Ascending aorta (tissue), 2 donors: ENCODE measurements at regions not wholly inside any gene's neighbourhood (a gene's known extent, or its start where the extent isn't known, plus 50 kb on each side); places are given as distances from the start of the nearest gene placed in this dataset.

Experiments used
- DNase-seq, 2 donors: peaks; one replicate each; pipeline ENCODE4 v3.0.0-alpha.2; 2019; ENCODE audit warnings: low spot score in 2 of 2
- H3K27ac ChIP-seq, 2 donors: fragments of 200-600 bp; sonication (generic); one replicate each; pipeline ENCODE4 v1.5.1; 2016 to 2017; ENCODE audit warnings: mild to moderate bottlenecking in 1 of 2
- H3K27me3 ChIP-seq: fragments of 200-600 bp; sonication (generic); one replicate; pipeline ENCODE4 v1.5.1; 2017
- H3K36me3 ChIP-seq, 2 donors: fragments of 200-600 bp; sonication (generic); one replicate each; pipeline ENCODE4 v1.5.1; 2016
- H3K4me1 ChIP-seq, 2 donors: fragments of 200-600 bp; sonication (generic); one replicate each; pipeline ENCODE4 v1.5.1; 2016 to 2017; ENCODE audit warnings: mild to moderate bottlenecking in 1 of 2
- H3K4me3 ChIP-seq, 2 donors: fragments of 200-600 bp; sonication (generic); one replicate each; pipeline ENCODE4 v1.5.1; 2016 to 2017; ENCODE audit warnings: mild to moderate bottlenecking in 1 of 2
- H3K9me3 ChIP-seq, 2 donors: fragments of 200-600 bp; sonication (generic); one replicate each; pipeline ENCODE4 v1.5.1; 2016
- intact Hi-C: fragments of 100-400 bp; cut with DNase I; formaldehyde crosslinking; loops from one replicate; pipeline ENCODE4 v1.15.1; 2023
- TF ChIP-seq, protein P1 (sequence below), 3 experiments: fragments of 200-600 bp in 2 of 3; fragments of 450-650 bp in 1 of 3; sonication (generic) in 2 of 3; IDR thresholded peaks; one replicate each; pipeline ENCODE4 v1.5.1; 2016 to 2019; ENCODE audit warnings: antibody characterized with exemption in 3 of 3, mild to moderate bottlenecking in 1 of 3, moderate library complexity in 1 of 3

DNA sequence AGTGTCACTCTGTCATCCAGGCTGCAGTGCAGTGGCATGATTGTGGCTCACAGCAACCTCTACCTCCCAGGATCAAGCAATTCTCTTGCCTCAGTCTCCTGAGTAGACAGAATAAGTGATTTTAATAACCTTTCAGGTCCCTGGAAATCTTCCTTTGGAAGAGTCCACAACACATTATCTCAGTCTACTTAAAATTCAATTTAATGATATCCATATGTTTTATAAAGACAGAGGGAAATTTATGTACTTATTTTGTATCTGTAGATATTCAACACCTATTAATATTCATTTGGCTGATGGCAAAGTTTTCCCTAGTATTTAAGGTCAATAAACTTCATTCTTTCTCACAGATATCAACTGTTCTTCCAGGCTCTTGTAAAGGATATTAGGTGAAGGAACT is 881.4 kb upstream of the GJE1 start:
- TF ChIP-seq, protein P1, sequence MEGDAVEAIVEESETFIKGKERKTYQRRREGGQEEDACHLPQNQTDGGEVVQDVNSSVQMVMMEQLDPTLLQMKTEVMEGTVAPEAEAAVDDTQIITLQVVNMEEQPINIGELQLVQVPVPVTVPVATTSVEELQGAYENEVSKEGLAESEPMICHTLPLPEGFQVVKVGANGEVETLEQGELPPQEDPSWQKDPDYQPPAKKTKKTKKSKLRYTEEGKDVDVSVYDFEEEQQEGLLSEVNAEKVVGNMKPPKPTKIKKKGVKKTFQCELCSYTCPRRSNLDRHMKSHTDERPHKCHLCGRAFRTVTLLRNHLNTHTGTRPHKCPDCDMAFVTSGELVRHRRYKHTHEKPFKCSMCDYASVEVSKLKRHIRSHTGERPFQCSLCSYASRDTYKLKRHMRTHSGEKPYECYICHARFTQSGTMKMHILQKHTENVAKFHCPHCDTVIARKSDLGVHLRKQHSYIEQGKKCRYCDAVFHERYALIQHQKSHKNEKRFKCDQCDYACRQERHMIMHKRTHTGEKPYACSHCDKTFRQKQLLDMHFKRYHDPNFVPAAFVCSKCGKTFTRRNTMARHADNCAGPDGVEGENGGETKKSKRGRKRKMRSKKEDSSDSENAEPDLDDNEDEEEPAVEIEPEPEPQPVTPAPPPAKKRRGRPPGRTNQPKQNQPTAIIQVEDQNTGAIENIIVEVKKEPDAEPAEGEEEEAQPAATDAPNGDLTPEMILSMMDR (IDR thresholded peaks at IDR 0.05) = no peak
- Histone ChIP-seq H3K27ac (no peak overlapping the region), H3K4me1 (peaks cover 0 to 3% of the 10 kb centered on the region in 2 donors), H3K4me3 (no peak overlapping the region), H3K9me3 (no peaks in the 10 kb centered on the region), H3K27me3 (no peaks in the 10 kb centered on the region), H3K36me3 (no peaks in the 10 kb centered on the region)
- intact Hi-C loops = no loop called here
- DNase-seq = no peak

- no peaks in the 10 kb centered on the region for H3K36me3 ChIP-seq
- no peak overlapping the region for H3K4me3 ChIP-seq
- intact Hi-C loops = no loop called here
- H3K27ac ChIP-seq = peak overlapping the region in 1 of 2 donors; percentile 30
- DNase-seq = no peak
- H3K4me1 ChIP-seq = no peaks in the 10 kb centered on the region
- H3K9me3 ChIP-seq = no peaks in the 10 kb centered on the region
- TF ChIP-seq, protein P1 (IDR thresholded peaks at IDR 0.05) = no peak
- H3K27me3 ChIP-seq = no peaks in the 10 kb centered on the region
Observed at GRCh38 chr6:141248021-141248799, 884.5 kb upstream of the GJE1 start.

GRCh38 chr6:141244366-141244765 is 888.4 kb upstream of the GJE1 start:
- no peaks in the 10 kb centered on the region for H3K4me1 ChIP-seq
- no peaks in the 10 kb centered on the region for H3K27me3 ChIP-seq
- H3K27ac ChIP-seq = no peak overlapping the region
- intact Hi-C loops = no loop called here
- TF ChIP-seq, protein P1 (IDR thresholded peaks at IDR 0.05) = no peak
- no peak overlapping the region for H3K4me3 ChIP-seq
- no peaks in the 10 kb centered on the region for H3K36me3 ChIP-seq
- no peaks in the 10 kb centered on the region for H3K9me3 ChIP-seq
- DNase-seq = no peak

DNA sequence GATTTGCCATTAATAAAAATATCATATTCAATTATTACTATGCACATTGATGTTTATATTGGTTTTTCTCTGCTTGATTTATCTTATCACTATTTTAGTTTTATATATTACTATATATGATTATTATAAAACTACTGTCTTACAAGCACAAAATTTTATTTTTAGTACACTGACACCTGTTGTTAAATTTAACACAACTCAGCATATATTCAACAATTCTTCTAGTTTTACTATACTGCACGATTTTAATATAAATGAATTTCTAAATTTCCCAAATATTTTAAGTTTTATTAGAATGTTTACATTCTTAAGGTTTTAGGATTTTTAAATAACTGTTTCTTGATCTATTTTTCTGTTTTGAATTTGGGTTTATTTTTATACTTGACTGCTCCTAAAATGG is 889.8 kb upstream of the GJE1 start:
- Histone ChIP-seq H3K27ac (no peak overlapping the region), H3K4me3 (no peak overlapping the region), H3K4me1 (no peaks in the 10 kb centered on the region), H3K36me3 (no peaks in the 10 kb centered on the region), H3K27me3 (no peaks in the 10 kb centered on the region), H3K9me3 (no peaks in the 10 kb centered on the region)
- intact Hi-C loops = no loop called here
- TF ChIP-seq, protein P1 (IDR thresholded peaks at IDR 0.05) = no peak
- no peak for DNase-seq

GRCh38 chr6:141229296-141229695 is 903.4 kb upstream of the GJE1 start:
- H3K4me3 ChIP-seq = no peak overlapping the region
- no peak overlapping the region for H3K27ac ChIP-seq
- no peak for DNase-seq
- peaks cover 0 to 19% of the 10 kb centered on the region in 2 donors for H3K9me3 ChIP-seq
- intact Hi-C loops = no loop called here
- no peaks in the 10 kb centered on the region for H3K4me1 ChIP-seq
- TF ChIP-seq, protein P1 (IDR thresholded peaks at IDR 0.05) = no peak
- H3K36me3 ChIP-seq = no peaks in the 10 kb centered on the region
- H3K27me3 ChIP-seq = no peaks in the 10 kb centered on the region
